Fibroblast of lung (primary cell): ENCODE measurements at regions not wholly inside any gene's neighbourhood (a gene's known extent, or its start where the extent isn't known, plus 50 kb on each side); places are given as distances from the start of the nearest gene placed in this dataset.

Experiments
- DNase-seq, 2 donors: peaks; one replicate each; pipeline versions ENCODE4 v3.0.0 to v3.0.0-alpha.2; 2010; ENCODE audit warnings: low read depth in 2 of 2
- H2AFZ ChIP-seq: 2 replicates; pipeline ENCODE4 v1.5.1; 2012; ENCODE audit warnings: low read length, control low read depth, inconsistent platforms
- H3K27ac ChIP-seq: 2 replicates; pipeline ENCODE4 v1.5.1; 2011; ENCODE audit warnings: low read length, control low read depth; ENCODE audit not compliant: insufficient read depth
- H3K27me3 ChIP-seq: 2 replicates; pipeline ENCODE4 v1.5.1; 2011; ENCODE audit warnings: mild to moderate bottlenecking, low read length; ENCODE audit not compliant: control insufficient read depth, insufficient read depth
- H3K36me3 ChIP-seq: 2 replicates; pipeline ENCODE4 v1.5.1; 2011; ENCODE audit warnings: low read length; ENCODE audit not compliant: control insufficient read depth, insufficient read depth
- H3K4me1 ChIP-seq: 2 replicates; pipeline ENCODE4 v1.5.1; 2011; ENCODE audit warnings: low read length; ENCODE audit not compliant: control insufficient read depth, insufficient read depth; ENCODE audit errors: extremely low read depth
- H3K4me2 ChIP-seq: 2 replicates; pipeline ENCODE4 v1.5.1; 2011; ENCODE audit warnings: low read length, control low read depth; ENCODE audit not compliant: insufficient read depth; ENCODE audit errors: extremely low read depth
- H3K4me3 ChIP-seq, 4 experiments: fragments of 200-600 bp in 1 of 4; sonication (generic) in 1 of 4; replicated peaks in 1 of 4; 2 replicates each; pipeline ENCODE4 v1.5.1; 2011 to 2016; ENCODE audit warnings: low read length in 4 of 4, low read depth in 3 of 4, mild to moderate bottlenecking in 3 of 4, control low read depth in 2 of 4, inconsistent platforms in 1 of 4, mixed read lengths in 1 of 4; ENCODE audit not compliant: insufficient read depth in 1 of 4; ENCODE audit errors: control extremely low read depth in 1 of 4
- H3K79me2 ChIP-seq: 2 replicates; pipeline ENCODE4 v1.5.1; 2012; ENCODE audit warnings: mild to moderate bottlenecking, low read length, inconsistent platforms; ENCODE audit not compliant: control insufficient read depth, insufficient read depth
- H3K9ac ChIP-seq: 2 replicates; pipeline ENCODE4 v1.5.1; 2011; ENCODE audit warnings: mild to moderate bottlenecking, low read length, control low read depth; ENCODE audit not compliant: insufficient read depth
- H3K9me3 ChIP-seq: 2 replicates; pipeline ENCODE4 v1.5.1; 2012; ENCODE audit warnings: low read depth, low read length; ENCODE audit not compliant: control insufficient read depth, insufficient read depth
- H4K20me1 ChIP-seq: 2 replicates; pipeline ENCODE4 v1.5.1; 2011; ENCODE audit warnings: low read length; ENCODE audit not compliant: control insufficient read depth, insufficient read depth; ENCODE audit errors: extremely low read depth
- CTCF ChIP-seq, 2 donors: IDR thresholded peaks in 1 of 2; conservative IDR thresholded peaks in 1 of 2; 1 replicate in 1 of 2; 2 replicates in 1 of 2; pipeline ENCODE4 v1.5.1; 2011 to 2012; ENCODE audit warnings: low read length in 2 of 2, control low read depth in 1 of 2, inconsistent platforms in 1 of 2, low read depth in 1 of 2, mild to moderate bottlenecking in 1 of 2
- EZH2 ChIP-seq: IDR thresholded peaks from 2 replicates; pipeline ENCODE4 v1.5.1; 2012; ENCODE audit warnings: low read length, control low read depth, mild to moderate bottlenecking; ENCODE audit errors: missing control alignments

DNA sequence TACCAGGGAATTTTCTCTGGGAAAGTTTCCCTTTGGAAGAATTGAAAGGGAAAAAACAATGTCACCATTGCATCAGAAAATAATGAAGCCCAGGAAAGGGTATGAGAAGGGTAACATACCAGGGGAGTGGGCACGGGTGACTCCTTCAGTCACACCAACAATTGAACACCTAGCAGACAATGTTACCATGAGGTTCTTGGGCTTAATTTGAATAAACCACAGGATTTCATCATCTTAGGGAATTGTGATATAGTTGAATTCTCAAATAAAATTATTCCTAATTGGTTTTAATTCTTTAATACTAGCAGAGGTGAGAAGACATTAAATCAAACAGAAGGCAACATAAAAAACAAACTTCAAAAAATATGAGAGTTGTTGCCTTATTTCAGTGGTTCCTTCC lies 73.7 kb upstream of the RREB1 start:
- H3K4me1 ChIP-seq = no peaks in the 10 kb centered on the region
- no peaks in the 10 kb centered on the region for H3K36me3 ChIP-seq
- H4K20me1 ChIP-seq = no peaks in the 10 kb centered on the region
- H3K9me3 ChIP-seq = no peaks in the 10 kb centered on the region
- TF ChIP-seq CTCF (conservative IDR thresholded peaks at IDR 0.05 in 1 of 2, IDR thresholded peaks at IDR 0.05 in 1 of 2; ENCODE audit: low read depth in 1 of 2, low read length in 2 of 2) (no peak), EZH2 (no peak)
- no peak overlapping the region for H3K9ac ChIP-seq
- DNase-seq = no peak
- H3K27ac ChIP-seq = no peak overlapping the region
- H3K4me2 ChIP-seq = no peak overlapping the region
- H3K79me2 ChIP-seq = no peaks in the 10 kb centered on the region
- H2AFZ ChIP-seq = no peak overlapping the region
- H3K4me3 ChIP-seq = no peak overlapping the region
- H3K27me3 ChIP-seq = peaks cover 3% of the 10 kb centered on the region

- no peaks in the 10 kb centered on the region for H3K9me3 ChIP-seq
- TF ChIP-seq EZH2 = no peak
- TF ChIP-seq CTCF (conservative IDR thresholded peaks at IDR 0.05 in 1 of 2, IDR thresholded peaks at IDR 0.05 in 1 of 2; ENCODE audit: low read depth in 1 of 2, low read length in 2 of 2) = no peak
- no peaks in the 10 kb centered on the region for H4K20me1 ChIP-seq
- no peak overlapping the region for H3K4me3 ChIP-seq
- no peaks in the 10 kb centered on the region for H3K4me1 ChIP-seq
- H3K36me3 ChIP-seq = no peaks in the 10 kb centered on the region
- no peak overlapping the region for H3K4me2 ChIP-seq
- H3K27ac ChIP-seq = no peak overlapping the region
- no peak for DNase-seq
- no peak overlapping the region for H3K9ac ChIP-seq
- H3K79me2 ChIP-seq = no peaks in the 10 kb centered on the region
- peaks cover 3% of the 10 kb centered on the region for H3K27me3 ChIP-seq
- no peak overlapping the region for H2AFZ ChIP-seq
These were observed 71.9 kb upstream of the RREB1 start for GRCh38 chr6:7035837-7036249.

GRCh38 chr6:7041511-7042026 lies 66.2 kb upstream of the RREB1 start:
- H4K20me1 ChIP-seq = no peaks in the 10 kb centered on the region
- DNase-seq = no peak
- H3K9ac ChIP-seq = no peak overlapping the region
- no peaks in the 10 kb centered on the region for H3K27me3 ChIP-seq
- H3K4me2 ChIP-seq = no peak overlapping the region
- no peak overlapping the region for H2AFZ ChIP-seq
- no peak overlapping the region for H3K4me3 ChIP-seq
- no peaks in the 10 kb centered on the region for H3K4me1 ChIP-seq
- no peaks in the 10 kb centered on the region for H3K79me2 ChIP-seq
- H3K36me3 ChIP-seq = no peaks in the 10 kb centered on the region
- H3K27ac ChIP-seq = no peak overlapping the region
- H3K9me3 ChIP-seq = no peaks in the 10 kb centered on the region
- TF ChIP-seq EZH2 (no peak), CTCF (conservative IDR thresholded peaks at IDR 0.05 in 1 of 2, IDR thresholded peaks at IDR 0.05 in 1 of 2; ENCODE audit: low read depth in 1 of 2, low read length in 2 of 2) (no peak)
